Muscle layer of duodenum (tissue), 2 donors: ENCODE measurements at regions not wholly inside any gene's neighbourhood (a gene's known extent, or its start where the extent isn't known, plus 50 kb on each side); places are given as distances from the start of the nearest gene placed in this dataset.

Experiments
- H3K27ac ChIP-seq: one replicate; pipeline ENCODE4 v1.7.0; 2013; ENCODE audit warnings: mild to moderate bottlenecking, low read length
- H3K27me3 ChIP-seq: one replicate; pipeline ENCODE4 v1.7.0; 2013; ENCODE audit warnings: low read depth, mild to moderate bottlenecking, control low read depth, low read length
- H3K36me3 ChIP-seq, 2 donors: one replicate each; pipeline ENCODE4 v1.7.0; 2013; ENCODE audit warnings: low read length in 2 of 2, control low read depth in 1 of 2, mild to moderate bottlenecking in 1 of 2; ENCODE audit not compliant: insufficient read depth in 2 of 2, control insufficient read depth in 1 of 2
- H3K4me1 ChIP-seq, 2 donors: one replicate each; pipeline ENCODE4 v1.7.0; 2013; ENCODE audit warnings: low read length in 2 of 2, mild to moderate bottlenecking in 2 of 2, control low read depth in 1 of 2, moderate library complexity in 1 of 2; ENCODE audit not compliant: insufficient read depth in 2 of 2, control insufficient read depth in 1 of 2
- H3K4me3 ChIP-seq, 2 donors: one replicate each; pipeline ENCODE4 v1.7.0; 2013; ENCODE audit warnings: low read length in 2 of 2, low read depth in 1 of 2, mild to moderate bottlenecking in 1 of 2
- H3K9me3 ChIP-seq, 2 donors: one replicate each; pipeline ENCODE4 v1.7.0; 2013; ENCODE audit warnings: low read length in 2 of 2, control low read depth in 1 of 2, mild to moderate bottlenecking in 1 of 2; ENCODE audit not compliant: control insufficient read depth in 1 of 2
- donor health status: healthy.

DNA sequence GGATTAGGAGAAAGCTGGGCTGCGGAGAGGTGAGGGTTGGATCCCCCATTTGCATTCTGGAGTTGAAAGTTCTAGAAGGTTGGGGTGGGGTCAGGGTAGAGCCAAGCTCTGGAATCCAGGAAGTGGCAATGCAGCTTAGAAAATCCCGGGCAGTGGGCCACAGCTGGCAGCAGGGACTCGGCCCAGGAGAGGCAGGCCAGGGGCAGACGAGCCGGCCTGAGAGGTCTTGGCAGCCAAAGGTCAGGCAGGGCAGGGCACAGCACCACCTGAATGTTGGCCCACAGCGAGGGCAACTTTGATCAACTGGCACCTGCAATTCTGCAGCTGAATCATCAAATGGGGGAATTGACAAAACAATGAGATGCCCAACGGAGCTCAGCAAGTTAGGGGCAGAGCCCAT lies 139.2 kb downstream of the INHBB start:
- H3K4me3 ChIP-seq = no peak overlapping the region
- H3K4me1 ChIP-seq = no peaks in the 10 kb centered on the region
- H3K27me3 ChIP-seq = no peaks in the 10 kb centered on the region
- H3K36me3 ChIP-seq = no peaks in the 10 kb centered on the region
- H3K9me3 ChIP-seq = no peaks in the 10 kb centered on the region
- no peak overlapping the region for H3K27ac ChIP-seq

DNA sequence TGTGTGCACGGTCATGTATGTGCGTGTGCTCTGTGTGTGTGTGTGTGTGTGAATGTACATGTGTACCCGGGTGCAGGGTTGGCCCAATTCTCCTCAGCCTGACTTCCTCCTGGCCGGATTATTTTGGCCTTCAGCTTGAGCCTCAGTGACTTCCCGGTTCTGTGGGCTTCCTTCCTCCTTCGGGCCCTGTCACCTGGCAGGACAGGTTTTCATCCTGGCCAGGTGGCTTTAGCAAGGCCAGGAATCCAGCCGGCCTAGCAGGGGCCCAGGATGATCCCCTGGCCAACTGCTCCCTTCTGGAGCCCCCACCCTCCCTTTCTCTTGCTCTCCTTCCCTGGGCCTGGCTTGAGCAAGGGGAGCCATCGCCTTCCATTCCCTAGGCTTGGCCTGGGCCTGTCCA lies 140.5 kb downstream of the INHBB start:
- Histone ChIP-seq H3K36me3 (no peaks in the 10 kb centered on the region), H3K27me3 (no peaks in the 10 kb centered on the region), H3K27ac (no peak overlapping the region), H3K4me3 (no peak overlapping the region), H3K9me3 (no peaks in the 10 kb centered on the region), H3K4me1 (no peaks in the 10 kb centered on the region)

DNA sequence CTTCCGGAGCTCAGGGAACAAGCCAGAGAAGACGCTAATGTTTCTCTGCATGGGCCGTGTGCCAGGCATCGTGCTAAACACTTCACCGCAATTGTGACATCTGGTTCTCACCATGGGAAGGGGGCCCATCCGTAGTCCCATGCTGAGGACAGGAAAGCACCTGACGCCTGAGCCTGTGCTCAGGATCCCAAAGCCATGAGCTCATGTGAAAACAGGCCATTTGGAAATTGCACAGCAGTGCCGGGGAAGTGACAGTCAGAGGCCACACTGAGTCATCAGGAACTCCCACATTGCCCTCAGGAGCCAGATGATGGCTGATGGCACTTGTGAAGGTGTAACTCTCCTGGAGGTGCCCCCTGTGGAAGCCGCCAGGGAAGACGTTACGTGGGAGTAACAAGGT lies 141.0 kb downstream of the INHBB start:
- Histone ChIP-seq H3K4me1 (no peaks in the 10 kb centered on the region), H3K27me3 (no peaks in the 10 kb centered on the region)

DNA sequence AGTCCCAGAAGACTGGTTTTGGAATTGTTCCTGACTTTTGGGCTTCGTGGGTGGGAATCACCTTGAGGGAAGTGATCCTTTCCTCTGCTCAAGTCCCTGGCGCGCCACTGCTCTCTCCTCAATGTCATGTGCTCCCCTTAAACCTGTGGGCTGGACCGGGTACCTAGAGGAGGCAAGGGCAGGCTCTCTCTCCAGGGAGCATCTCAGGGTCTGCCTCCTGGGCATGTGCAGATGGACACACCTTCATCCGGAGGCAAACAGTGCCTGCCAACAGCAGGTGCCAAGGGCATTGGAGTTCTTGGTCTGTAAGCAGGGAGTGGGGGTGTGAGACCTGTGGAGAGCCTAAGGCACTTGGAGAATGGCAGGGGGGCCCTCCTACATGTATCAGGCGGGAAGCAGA lies 142.6 kb downstream of the INHBB start:
- Histone ChIP-seq H3K27ac (no peak overlapping the region), H3K4me3 (no peak overlapping the region), H3K4me1 (no peaks in the 10 kb centered on the region), H3K27me3 (no peaks in the 10 kb centered on the region), H3K36me3 (no peaks in the 10 kb centered on the region), H3K9me3 (no peaks in the 10 kb centered on the region)

More for the DNA sequence above, 141.0 kb downstream of the INHBB start:
- Histone ChIP-seq H3K9me3 (no peaks in the 10 kb centered on the region), H3K27ac (no peak overlapping the region), H3K4me3 (no peak overlapping the region), H3K36me3 (no peaks in the 10 kb centered on the region)

DNA sequence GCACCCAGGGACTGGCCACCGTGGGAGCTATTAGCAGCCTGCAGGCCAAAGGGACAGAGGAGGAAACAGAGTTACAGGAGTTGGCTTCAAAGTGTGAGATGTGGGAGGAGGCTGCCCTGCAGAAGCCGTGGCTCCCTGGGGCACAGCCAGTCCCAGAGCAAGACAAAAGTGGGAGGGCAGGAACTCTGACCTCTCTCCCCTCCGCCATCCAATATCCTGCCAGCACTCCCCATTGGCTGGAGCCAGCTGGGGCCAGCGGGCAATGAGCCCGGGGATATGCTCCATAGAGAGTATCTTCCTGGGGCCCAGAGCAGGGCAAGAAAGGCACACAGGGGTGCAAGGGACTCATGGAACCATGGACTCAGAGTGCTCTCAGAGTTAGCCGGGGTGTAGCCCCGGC lies 143.1 kb downstream of the INHBB start:
- H3K4me3 ChIP-seq = no peak overlapping the region
- no peaks in the 10 kb centered on the region for H3K27me3 ChIP-seq
- H3K9me3 ChIP-seq = no peaks in the 10 kb centered on the region
- no peaks in the 10 kb centered on the region for H3K4me1 ChIP-seq
- H3K27ac ChIP-seq = no peak overlapping the region
- H3K36me3 ChIP-seq = no peaks in the 10 kb centered on the region

DNA sequence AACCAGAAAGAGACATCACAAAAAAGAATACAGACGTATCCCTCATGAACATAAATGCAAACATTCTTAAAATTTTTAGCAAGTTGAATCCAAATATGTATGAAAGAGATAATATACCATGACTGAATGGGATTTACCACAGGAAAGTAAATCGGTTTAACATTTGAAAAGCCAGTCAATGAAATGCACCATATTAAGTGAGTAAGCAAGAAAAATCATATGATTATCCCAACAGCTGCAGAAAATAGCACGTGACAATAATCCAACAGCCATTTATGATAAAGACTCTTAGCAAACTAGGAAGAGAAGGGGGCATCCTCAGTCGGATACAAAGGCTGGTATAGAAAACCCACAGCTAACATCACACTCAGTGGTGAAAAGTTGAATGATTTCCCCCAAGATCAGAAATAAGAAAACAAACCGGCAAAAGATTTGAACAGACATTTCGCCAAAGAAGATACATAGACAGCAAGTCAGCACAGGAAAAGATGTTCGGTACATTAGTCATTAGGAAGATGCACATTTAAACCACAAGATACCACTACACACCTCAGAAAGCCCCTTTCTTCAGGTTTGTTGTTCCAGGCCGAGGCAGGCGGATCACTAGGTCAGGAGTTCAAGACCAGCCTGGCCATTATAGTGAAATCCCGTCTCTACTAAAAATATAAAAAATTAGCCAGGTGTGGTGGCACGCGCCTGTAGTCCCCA lies 144.3 kb downstream of the INHBB start:
- Histone ChIP-seq H3K27ac (no peak overlapping the region), H3K36me3 (no peaks in the 10 kb centered on the region), H3K27me3 (no peaks in the 10 kb centered on the region), H3K4me3 (no peak overlapping the region), H3K4me1 (no peaks in the 10 kb centered on the region), H3K9me3 (no peaks in the 10 kb centered on the region)

DNA sequence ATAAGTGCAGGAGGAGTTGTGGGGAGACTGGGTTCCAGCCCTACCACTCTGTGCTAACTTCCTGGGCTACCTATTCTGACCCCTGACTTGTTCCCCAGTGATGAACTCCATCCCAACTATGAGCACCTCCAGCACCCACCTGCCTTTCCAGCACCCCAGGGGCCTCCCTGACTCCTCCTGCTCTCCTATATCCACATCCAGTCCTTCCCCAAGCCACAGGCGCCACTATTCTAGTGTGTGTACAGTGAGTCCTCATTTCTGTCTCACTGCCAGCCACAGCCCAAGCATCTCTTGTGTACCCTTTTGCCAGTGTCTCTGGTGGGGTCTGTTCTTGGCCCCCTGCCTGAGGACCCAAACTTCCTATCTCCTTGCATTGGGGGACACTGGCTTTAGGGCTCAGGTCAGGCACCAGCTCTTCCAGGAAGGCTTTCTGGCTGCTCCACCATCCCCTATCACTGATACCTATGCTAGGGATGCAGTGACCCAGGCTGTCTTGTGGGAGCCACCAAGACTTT lies 145.2 kb downstream of the INHBB start:
- H3K27ac ChIP-seq = no peak overlapping the region
- no peaks in the 10 kb centered on the region for H3K27me3 ChIP-seq
- no peaks in the 10 kb centered on the region for H3K36me3 ChIP-seq
- H3K4me1 ChIP-seq = no peaks in the 10 kb centered on the region
- H3K4me3 ChIP-seq = no peak overlapping the region
- no peaks in the 10 kb centered on the region for H3K9me3 ChIP-seq

DNA sequence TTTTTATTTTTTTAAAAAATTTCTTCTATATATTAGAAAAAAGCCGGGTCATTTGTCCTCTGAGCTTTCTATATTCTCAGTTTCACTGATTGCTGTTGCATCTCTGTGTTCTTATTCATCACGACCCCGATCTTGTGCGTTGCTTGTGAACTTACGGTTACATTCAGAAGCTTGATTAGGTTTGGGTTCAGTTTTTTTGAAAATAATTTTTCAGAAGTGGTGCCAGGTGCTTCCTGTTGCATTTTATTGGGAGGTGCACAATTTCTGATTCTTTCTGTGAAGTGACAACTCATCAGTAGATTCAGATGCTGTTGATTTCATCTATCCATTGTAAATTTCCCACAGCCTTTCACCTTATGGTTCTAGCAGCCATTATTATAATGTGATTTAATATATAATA lies 147.3 kb downstream of the INHBB start:
- H3K27me3 ChIP-seq = no peaks in the 10 kb centered on the region
- no peak overlapping the region for H3K4me3 ChIP-seq
- H3K9me3 ChIP-seq = no peaks in the 10 kb centered on the region
- H3K4me1 ChIP-seq = no peaks in the 10 kb centered on the region
- no peaks in the 10 kb centered on the region for H3K36me3 ChIP-seq
- no peak overlapping the region for H3K27ac ChIP-seq

DNA sequence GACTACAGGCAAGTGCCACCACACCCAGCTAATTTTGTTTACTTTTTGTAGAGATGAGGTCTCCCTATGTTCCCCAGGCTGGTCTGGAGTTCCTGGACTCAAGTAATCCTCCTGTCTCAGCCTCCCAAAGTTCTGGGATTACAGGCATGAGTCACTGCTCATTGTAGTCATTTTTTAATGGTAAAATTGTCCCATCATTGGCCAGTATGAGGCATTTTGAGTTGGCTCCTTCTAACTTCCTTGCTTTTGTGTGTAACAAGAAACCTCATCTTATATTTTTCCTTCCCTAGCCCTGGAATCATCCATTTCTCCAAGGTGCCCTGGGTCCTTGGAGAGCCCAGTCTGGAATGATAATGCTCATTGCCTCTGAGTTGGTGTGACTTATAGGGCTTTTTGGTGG lies 148.5 kb downstream of the INHBB start:
- Histone ChIP-seq H3K36me3 (no peaks in the 10 kb centered on the region), H3K4me1 (no peaks in the 10 kb centered on the region), H3K4me3 (no peak overlapping the region), H3K27ac (no peak overlapping the region), H3K9me3 (no peaks in the 10 kb centered on the region), H3K27me3 (no peaks in the 10 kb centered on the region)

DNA sequence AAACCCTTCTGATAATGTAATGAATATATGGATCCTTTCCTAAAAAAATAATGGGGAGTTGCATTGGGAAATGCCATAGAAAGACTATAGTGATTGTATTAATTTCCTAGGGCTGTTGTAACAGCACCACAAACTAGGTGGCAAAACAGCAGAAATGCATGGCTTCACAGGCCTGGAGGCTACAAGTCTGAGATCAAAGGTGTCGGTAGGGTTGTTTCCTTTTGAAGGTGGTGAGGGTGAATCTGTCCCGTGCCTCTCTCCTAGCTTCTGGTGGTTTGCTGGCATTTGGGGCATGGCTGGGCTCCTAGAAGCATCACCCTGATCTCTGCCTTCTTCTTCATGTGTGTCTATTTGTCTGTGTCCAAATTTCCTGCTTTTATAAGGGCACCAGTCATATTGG lies 149.7 kb downstream of the INHBB start:
- no peak overlapping the region for H3K4me3 ChIP-seq
- H3K36me3 ChIP-seq = no peaks in the 10 kb centered on the region
- H3K27me3 ChIP-seq = no peaks in the 10 kb centered on the region
- no peaks in the 10 kb centered on the region for H3K9me3 ChIP-seq
- H3K4me1 ChIP-seq = no peaks in the 10 kb centered on the region
- no peak overlapping the region for H3K27ac ChIP-seq

DNA sequence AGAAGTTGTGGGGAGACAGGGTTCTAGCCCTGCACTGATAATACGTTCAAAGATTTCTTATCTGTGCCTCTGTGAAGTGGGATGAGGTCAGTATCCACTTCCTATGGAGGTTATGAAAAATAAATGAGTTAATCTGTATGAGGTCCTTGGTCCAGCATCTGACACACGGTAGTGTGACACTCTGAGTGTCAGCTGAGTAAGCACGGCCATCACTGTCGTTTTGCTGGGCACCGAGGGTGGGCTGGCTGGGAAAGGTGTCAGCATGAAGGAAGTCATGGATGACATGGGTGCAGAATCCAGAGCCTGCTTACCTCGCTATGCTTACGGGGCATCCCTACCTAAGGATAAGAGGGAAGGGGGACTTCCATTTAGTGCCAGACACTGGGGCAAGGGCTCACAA lies 150.3 kb downstream of the INHBB start:
- Histone ChIP-seq H3K9me3 (no peaks in the 10 kb centered on the region), H3K36me3 (no peaks in the 10 kb centered on the region), H3K27me3 (no peaks in the 10 kb centered on the region), H3K4me1 (no peaks in the 10 kb centered on the region), H3K27ac (no peak overlapping the region), H3K4me3 (no peak overlapping the region)

DNA sequence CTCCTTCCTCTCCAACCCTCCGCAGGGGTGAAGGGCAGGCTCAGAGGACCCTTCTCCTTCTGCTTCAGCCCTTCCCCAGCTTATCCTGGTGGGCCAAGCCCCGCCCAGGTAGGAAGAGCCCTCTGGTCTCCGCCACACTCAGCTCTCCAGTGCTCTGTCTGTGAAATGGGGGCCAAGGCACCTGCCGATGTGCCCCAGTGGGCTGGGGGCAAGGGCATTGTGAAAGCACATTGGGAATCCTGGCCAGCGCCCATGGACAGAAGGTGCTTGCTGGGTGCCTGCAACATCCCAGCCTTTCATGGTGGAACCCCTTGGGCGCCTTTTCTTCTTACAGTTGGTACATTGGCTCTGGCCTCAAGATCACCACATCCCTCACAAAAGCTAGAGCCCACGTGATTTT lies 150.8 kb downstream of the INHBB start:
- Histone ChIP-seq H3K27ac (no peak overlapping the region), H3K36me3 (no peaks in the 10 kb centered on the region), H3K4me3 (no peak overlapping the region), H3K9me3 (no peaks in the 10 kb centered on the region), H3K4me1 (no peaks in the 10 kb centered on the region), H3K27me3 (no peaks in the 10 kb centered on the region)
